Epithelial cell of esophagus (primary cell): ENCODE measurements at regions not wholly inside any gene's neighbourhood (a gene's known extent, or its start where the extent isn't known, plus 50 kb on each side); places are given as distances from the start of the nearest gene placed in this dataset.

Experiments used
- DNase-seq: peaks from one replicate; pipeline ENCODE4 v3.0.0; 2010; ENCODE audit warnings: low read depth
- H3K4me3 ChIP-seq: 2 replicates; pipeline ENCODE4 v1.5.1; 2011; ENCODE audit warnings: mild to moderate bottlenecking, low read length, control low read depth
- TF ChIP-seq, protein P1 (sequence below): IDR thresholded peaks from 2 replicates; pipeline ENCODE4 v1.5.1; 2011; ENCODE audit warnings: low read depth, mild to moderate bottlenecking, low read length, control low read depth, inconsistent platforms; ENCODE audit not compliant: insufficient read depth; ENCODE audit errors: missing control alignments

DNA sequence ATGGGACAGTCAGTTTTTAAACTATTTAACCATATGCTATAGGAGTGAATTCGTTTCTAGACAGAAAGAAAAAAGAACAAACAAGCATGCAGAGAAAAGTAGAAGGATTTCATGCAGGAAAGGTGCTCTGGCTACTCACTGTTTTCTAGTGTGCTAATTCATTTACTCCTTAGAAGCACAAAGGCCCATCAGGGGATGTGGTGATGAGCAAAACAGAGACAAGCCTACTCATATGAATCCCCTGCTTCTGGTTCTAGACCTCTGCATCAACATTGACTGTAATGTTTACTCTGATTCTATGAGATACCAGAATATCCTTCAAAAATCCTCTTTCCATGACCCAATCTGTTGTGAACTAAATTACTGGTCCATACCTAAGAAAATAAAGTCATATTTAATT lies 801.9 kb downstream of the PLOD2 start:
- no peak overlapping the region for H3K4me3 ChIP-seq
- no peak for DNase-seq
- TF ChIP-seq, protein P1, sequence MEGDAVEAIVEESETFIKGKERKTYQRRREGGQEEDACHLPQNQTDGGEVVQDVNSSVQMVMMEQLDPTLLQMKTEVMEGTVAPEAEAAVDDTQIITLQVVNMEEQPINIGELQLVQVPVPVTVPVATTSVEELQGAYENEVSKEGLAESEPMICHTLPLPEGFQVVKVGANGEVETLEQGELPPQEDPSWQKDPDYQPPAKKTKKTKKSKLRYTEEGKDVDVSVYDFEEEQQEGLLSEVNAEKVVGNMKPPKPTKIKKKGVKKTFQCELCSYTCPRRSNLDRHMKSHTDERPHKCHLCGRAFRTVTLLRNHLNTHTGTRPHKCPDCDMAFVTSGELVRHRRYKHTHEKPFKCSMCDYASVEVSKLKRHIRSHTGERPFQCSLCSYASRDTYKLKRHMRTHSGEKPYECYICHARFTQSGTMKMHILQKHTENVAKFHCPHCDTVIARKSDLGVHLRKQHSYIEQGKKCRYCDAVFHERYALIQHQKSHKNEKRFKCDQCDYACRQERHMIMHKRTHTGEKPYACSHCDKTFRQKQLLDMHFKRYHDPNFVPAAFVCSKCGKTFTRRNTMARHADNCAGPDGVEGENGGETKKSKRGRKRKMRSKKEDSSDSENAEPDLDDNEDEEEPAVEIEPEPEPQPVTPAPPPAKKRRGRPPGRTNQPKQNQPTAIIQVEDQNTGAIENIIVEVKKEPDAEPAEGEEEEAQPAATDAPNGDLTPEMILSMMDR, result no peak

DNA sequence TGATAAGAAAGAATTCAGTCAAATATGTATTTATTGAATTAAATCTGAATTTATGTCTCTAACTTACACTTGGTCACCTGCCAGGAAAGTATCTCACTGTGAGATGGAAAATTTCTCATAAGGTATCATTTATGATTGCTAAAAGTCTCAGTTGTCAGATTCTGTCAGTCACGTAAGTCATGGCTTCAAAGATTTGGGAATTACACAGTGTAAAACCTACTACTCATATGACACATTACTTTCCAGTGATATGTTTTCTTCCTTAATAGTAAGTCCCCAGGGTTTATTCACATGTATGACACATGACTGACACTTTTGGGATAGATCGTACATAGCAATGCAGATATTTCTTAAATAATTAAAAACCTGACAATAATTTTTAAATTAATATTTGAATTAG lies 792.2 kb downstream of the PLOD2 start:
- no peak for DNase-seq
- no peak overlapping the region for H3K4me3 ChIP-seq
- TF ChIP-seq, protein P1, result no peak

DNA sequence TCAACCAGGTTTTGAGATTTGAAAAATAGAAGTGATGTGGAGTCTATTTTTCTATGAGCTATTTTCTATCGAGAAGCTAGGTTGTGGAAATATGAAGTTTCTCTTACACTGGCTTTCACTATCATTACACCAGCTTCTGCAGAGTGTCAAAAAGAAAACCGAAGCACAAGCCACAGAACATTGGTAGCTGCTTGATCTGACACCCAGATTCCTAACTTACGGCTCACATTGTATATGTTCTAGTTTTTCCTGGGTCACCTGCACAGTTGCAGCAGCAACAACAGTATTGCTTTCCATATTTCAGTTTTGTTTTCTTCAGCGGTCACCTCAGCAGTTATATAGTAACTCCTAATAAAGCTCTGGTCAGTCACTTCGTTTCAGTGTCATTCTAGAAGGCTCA lies 790.1 kb downstream of the PLOD2 start:
- DNase-seq, result no peak
- no peak overlapping the region for H3K4me3 ChIP-seq
- TF ChIP-seq, protein P1, result no peak

DNA sequence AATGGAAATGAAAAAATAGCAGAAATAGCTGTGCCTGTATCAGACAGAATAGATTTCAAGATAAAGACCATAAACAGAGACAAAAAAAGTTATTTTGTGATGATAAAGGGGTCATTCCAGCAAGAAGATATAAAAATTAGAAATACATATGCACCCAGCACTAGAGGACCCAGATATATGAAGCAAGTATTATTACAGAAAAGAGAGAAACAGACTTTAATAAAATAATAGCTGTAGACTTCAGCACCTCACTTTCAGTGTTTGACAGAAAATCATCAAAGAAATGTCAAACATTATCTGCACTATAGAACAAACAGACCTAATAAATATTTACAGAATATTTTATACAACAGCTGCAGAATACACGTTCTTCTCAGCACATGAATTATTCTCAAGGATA lies 783.7 kb downstream of the PLOD2 start:
- H3K4me3 ChIP-seq, result no peak overlapping the region
- TF ChIP-seq, protein P1, result no peak

DNA sequence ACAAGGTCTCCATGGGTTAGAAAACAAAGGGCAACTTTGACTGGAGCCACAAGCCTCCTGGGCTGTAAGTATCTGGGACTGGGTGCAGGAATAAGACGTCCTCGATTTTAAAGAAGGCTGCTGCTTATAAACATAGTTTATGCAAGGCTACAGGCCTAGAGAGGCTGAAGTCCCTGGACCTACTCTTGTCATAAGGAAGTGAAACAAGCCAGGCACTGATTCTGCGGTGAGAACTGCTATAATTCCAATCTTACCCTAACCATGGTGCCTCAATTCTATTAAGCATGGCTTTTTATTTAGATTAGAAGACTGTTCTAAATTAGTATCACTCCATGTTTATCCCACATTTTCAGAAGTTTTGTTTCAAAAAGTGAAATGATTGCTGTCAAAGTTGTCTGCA lies 777.6 kb downstream of the PLOD2 start:
- no peak for DNase-seq
- TF ChIP-seq, protein P1, result no peak
- no peak overlapping the region for H3K4me3 ChIP-seq

More for the DNA sequence above, 783.7 kb downstream of the PLOD2 start:
- no peak for DNase-seq

DNA sequence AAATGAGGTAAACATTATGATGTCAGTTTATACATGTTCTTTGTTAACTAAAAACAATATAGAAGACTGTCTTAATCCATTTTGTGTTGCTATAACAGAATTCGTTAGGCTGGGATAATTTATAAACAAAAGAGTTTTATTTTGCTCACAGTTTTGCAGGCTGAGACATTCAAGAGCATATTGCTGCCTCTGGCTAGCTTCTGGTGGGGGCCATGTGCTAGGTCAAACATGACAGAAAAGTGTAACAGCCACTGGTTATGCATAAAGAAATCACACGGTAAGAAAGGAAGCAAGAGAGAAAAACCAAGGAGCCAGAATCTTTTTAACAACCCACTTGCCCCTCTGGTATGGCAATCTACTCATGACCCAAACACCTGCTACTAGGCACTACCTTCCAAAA lies 776.7 kb downstream of the PLOD2 start:
- DNase-seq, result no peak
- TF ChIP-seq, protein P1, result no peak

DNA sequence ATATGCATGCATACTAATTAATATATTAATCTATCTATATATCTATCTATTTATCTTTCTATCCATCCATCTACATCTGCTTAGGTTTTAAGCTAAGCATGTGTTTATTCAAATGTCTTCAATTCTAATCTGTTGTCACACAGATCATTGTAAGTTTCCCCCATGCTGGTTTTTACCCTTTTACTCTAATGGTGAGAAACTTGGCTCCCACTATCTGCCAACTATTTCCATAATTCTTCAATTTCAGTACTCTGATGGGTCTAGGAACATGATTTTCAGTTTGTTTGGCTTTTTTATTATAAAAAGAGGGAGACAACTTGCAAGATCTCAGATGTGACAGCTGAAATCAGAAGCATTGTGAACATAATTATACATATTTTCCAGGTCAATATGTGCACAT lies 773.8 kb downstream of the PLOD2 start:
- no peak overlapping the region for H3K4me3 ChIP-seq
- TF ChIP-seq, protein P1, result no peak
- DNase-seq, result no peak

More for the DNA sequence above, 776.7 kb downstream of the PLOD2 start:
- H3K4me3 ChIP-seq, result no peak overlapping the region
